HFFc6 (cell line): ENCODE measurements at regions not wholly inside any gene's neighbourhood (a gene's known extent, or its start where the extent isn't known, plus 50 kb on each side); places are given as distances from the start of the nearest gene placed in this dataset.
"Not testable (repeated sequence)": the region's sequence is repeated elsewhere in the genome, so short reads cannot be mapped to it uniquely, and the experiment has no call there.

ENCODE experiments used
- DNase-seq: peaks from one replicate; pipeline ENCODE4 v3.0.0-alpha.2; 2018
- H3K27ac Mint-ChIP-seq: 2 replicates; pipeline ENCODE4 v1.8.0; 2020; ENCODE audit warnings: mild to moderate bottlenecking, mixed read lengths
- H3K27me3 Mint-ChIP-seq: 2 replicates; pipeline ENCODE4 v1.8.0; 2021; ENCODE audit warnings: mild to moderate bottlenecking, moderate library complexity, mixed read lengths; ENCODE audit not compliant: insufficient read depth
- H3K36me3 Mint-ChIP-seq: 2 replicates; pipeline ENCODE4 v1.8.0; 2021; ENCODE audit warnings: low read depth, mixed read lengths
- H3K4me1 Mint-ChIP-seq: 2 replicates; pipeline ENCODE4 v1.8.0; 2020; ENCODE audit warnings: low read depth, mixed read lengths
- H3K4me3 Mint-ChIP-seq: 2 replicates; pipeline ENCODE4 v1.8.0; 2020; ENCODE audit warnings: mild to moderate bottlenecking, moderate library complexity, mixed read lengths
- H3K9me3 Mint-ChIP-seq: 2 replicates; pipeline ENCODE4 v1.8.0; 2020; ENCODE audit warnings: mild to moderate bottlenecking, mixed read lengths
- CTCF ChIP-seq: fragments of 200-600 bp; sonication (generic); IDR thresholded peaks from 2 replicates; pipeline ENCODE4 v1.5.0; 2021; ENCODE audit warnings: antibody characterized with exemption, mild to moderate bottlenecking

GRCh38 chr5:90223756-90224155, 185.8 kb downstream of the CETN3 start:
- Mint-ChIP-seq H3K9me3 (peaks cover 28% of the 10 kb centered on the region), H3K4me3 (no peak overlapping the region), H3K27me3 (peaks cover 2% of the 10 kb centered on the region; the same call in 1 of the 2 replicates), H3K4me1 (no peaks in the 10 kb centered on the region), H3K27ac (no peak overlapping the region), H3K36me3 (no peaks in the 10 kb centered on the region)
- DNase-seq = no peak
- no peak for TF ChIP-seq CTCF

GRCh38 chr5:90221951-90222350, 187.6 kb downstream of the CETN3 start:
- no peaks in the 10 kb centered on the region for H3K4me1 Mint-ChIP-seq
- H3K27ac Mint-ChIP-seq = no peak overlapping the region
- H3K9me3 Mint-ChIP-seq = peaks cover 30% of the 10 kb centered on the region
- no peak for DNase-seq
- H3K36me3 Mint-ChIP-seq = no peaks in the 10 kb centered on the region
- no peak for TF ChIP-seq CTCF
- peaks cover 2% of the 10 kb centered on the region; the same call in 1 of the 2 replicates for H3K27me3 Mint-ChIP-seq
- no peak overlapping the region for H3K4me3 Mint-ChIP-seq

GRCh38 chr5:90220554-90220953, 189.0 kb downstream of the CETN3 start:
- TF ChIP-seq CTCF = no peak
- Mint-ChIP-seq H3K36me3 (no peaks in the 10 kb centered on the region), H3K4me1 (no peaks in the 10 kb centered on the region), H3K9me3 (peaks cover 39% of the 10 kb centered on the region), H3K4me3 (no peak overlapping the region), H3K27ac (no peak overlapping the region), H3K27me3 (peaks cover 2% of the 10 kb centered on the region; the same call in 1 of the 2 replicates)
- DNase-seq = no peak

- Mint-ChIP-seq H3K9me3 (peaks cover 25% of the 10 kb centered on the region), H3K4me1 (no peaks in the 10 kb centered on the region), H3K27me3 (no peaks in the 10 kb centered on the region), H3K27ac (no peak overlapping the region), H3K4me3 (no peak overlapping the region), H3K36me3 (no peaks in the 10 kb centered on the region)
- no peak for TF ChIP-seq CTCF
- no peak for DNase-seq
These were observed 194.6 kb downstream of the CETN3 start for GRCh38 chr5:90214991-90215390.

GRCh38 chr5:90208323-90208722, 201.2 kb downstream of the CETN3 start:
- peaks cover 13% of the 10 kb centered on the region for H3K9me3 Mint-ChIP-seq
- H3K4me1 Mint-ChIP-seq, H3K27me3 Mint-ChIP-seq, H3K27ac Mint-ChIP-seq, H3K36me3 Mint-ChIP-seq, H3K4me3 Mint-ChIP-seq, DNase-seq: not testable (repeated sequence)

- Mint-ChIP-seq H3K27me3 (no peaks in the 10 kb centered on the region; the same call in 1 of the 2 replicates), H3K4me3 (no peak overlapping the region), H3K27ac (no peak overlapping the region), H3K36me3 (no peaks in the 10 kb centered on the region), H3K4me1 (no peaks in the 10 kb centered on the region), H3K9me3 (peaks cover 23% of the 10 kb centered on the region)
- TF ChIP-seq CTCF = no peak
- DNase-seq = no peak
These were observed 207.6 kb downstream of the CETN3 start for GRCh38 chr5:90201923-90202322.
